ENCODE measurements at regions not wholly inside any gene's neighbourhood (a gene's known extent, or its start where the extent isn't known, plus 50 kb on each side); places are given as distances from the start of the nearest gene placed in this dataset.

DNA sequence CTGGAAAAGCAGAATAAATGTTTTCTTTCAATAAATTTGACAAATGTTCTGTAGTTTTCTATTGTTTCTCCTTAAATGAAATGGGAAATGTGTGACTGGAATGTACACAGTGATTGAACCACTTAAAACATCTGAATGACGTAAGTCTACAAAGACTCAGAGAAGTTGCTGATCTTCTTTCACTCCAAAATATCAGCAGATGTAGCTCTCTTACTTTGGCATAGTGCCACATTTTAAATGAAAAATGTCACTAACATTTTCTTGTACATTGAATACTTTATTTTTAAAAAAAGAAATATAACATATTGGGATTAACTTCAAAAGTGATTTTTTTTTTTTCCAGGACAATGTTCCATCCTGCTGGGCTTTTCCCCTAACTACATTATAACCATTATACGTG lies 565.6 kb downstream of the TMEM182 start:
- Histone ChIP-seq H3K9ac (ENCODE audit: low read depth in 2 of 2, low read length in 2 of 2) (no peak overlapping the region), H3K4me1 (no peaks in the 10 kb centered on the region)
- intact Hi-C loops (cut with DNase I), result no loop called here

DNA sequence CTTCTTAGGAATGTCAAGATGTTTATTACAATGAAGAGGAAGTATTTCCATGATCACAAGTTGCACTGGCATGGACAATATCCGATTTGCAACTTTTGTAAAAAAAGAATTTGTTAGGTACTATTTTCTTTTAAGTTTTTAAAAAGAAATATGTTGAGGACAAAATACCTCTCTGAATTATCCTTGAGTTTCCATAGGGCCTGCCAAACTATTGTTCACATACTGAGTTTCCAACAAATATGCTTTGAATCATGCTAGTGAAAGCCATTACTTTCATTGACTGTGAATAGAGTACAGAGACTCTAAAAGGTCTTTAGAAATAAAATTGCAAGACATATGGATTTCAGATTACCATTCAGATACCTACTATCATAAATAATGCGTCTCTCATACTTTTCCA lies 566.1 kb downstream of the TMEM182 start:
- no peak for DNase-seq
- Histone ChIP-seq H3K4me1 (no peaks in the 10 kb centered on the region), H3K9ac (ENCODE audit: low read depth in 2 of 2, low read length in 2 of 2) (no peak overlapping the region), H3K27me3 (no peaks in the 10 kb centered on the region), H3K36me3 (no peaks in the 10 kb centered on the region), H3K4me3 (no peak overlapping the region), H3K9me3 (no peaks in the 10 kb centered on the region), H3K27ac (no peak overlapping the region)
- TF ChIP-seq, protein P1, sequence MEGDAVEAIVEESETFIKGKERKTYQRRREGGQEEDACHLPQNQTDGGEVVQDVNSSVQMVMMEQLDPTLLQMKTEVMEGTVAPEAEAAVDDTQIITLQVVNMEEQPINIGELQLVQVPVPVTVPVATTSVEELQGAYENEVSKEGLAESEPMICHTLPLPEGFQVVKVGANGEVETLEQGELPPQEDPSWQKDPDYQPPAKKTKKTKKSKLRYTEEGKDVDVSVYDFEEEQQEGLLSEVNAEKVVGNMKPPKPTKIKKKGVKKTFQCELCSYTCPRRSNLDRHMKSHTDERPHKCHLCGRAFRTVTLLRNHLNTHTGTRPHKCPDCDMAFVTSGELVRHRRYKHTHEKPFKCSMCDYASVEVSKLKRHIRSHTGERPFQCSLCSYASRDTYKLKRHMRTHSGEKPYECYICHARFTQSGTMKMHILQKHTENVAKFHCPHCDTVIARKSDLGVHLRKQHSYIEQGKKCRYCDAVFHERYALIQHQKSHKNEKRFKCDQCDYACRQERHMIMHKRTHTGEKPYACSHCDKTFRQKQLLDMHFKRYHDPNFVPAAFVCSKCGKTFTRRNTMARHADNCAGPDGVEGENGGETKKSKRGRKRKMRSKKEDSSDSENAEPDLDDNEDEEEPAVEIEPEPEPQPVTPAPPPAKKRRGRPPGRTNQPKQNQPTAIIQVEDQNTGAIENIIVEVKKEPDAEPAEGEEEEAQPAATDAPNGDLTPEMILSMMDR (IDR thresholded peaks at IDR 0.05), result no peak
- intact Hi-C loops (cut with DNase I), result no loop called here

More for the DNA sequence above, 565.6 kb downstream of the TMEM182 start:
- DNase-seq, result no peak
- TF ChIP-seq, protein P1 (IDR thresholded peaks at IDR 0.05), result no peak
- H3K4me3 ChIP-seq, result no peak overlapping the region
- no peaks in the 10 kb centered on the region for H3K27me3 ChIP-seq
- no peak overlapping the region for H3K27ac ChIP-seq
- H3K9me3 ChIP-seq, result no peaks in the 10 kb centered on the region
- H3K36me3 ChIP-seq, result no peaks in the 10 kb centered on the region

DNA sequence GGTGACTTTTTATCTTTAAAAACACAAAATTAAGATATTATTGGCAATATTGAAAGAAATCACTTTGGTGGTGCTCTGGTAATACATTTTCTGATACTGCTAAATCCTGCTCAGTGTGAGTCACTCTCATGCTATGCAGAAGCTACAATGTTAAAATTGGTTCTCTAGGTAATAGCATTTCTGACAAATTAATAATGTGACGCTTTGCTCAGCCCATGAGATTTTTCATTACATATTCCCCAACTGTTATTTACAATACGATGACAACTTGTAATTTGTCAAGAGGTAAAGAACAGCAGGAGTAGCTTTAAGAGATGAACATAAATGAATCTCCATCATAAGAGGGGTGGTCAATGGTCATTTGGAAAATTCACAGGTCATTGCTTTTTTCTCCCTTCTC lies 573.6 kb downstream of the TMEM182 start:
- H3K27me3 ChIP-seq, result no peaks in the 10 kb centered on the region
- no peaks in the 10 kb centered on the region for H3K4me1 ChIP-seq
- no peak overlapping the region for H3K4me3 ChIP-seq
- intact Hi-C loops (cut with DNase I), result no loop called here
- TF ChIP-seq, protein P1 (IDR thresholded peaks at IDR 0.05), result no peak
- DNase-seq, result no peak
- no peak overlapping the region for H3K27ac ChIP-seq
- H3K9me3 ChIP-seq, result no peaks in the 10 kb centered on the region
- H3K9ac ChIP-seq (ENCODE audit: low read depth in 2 of 2, low read length in 2 of 2), result no peak overlapping the region
- H3K36me3 ChIP-seq, result no peaks in the 10 kb centered on the region

DNA sequence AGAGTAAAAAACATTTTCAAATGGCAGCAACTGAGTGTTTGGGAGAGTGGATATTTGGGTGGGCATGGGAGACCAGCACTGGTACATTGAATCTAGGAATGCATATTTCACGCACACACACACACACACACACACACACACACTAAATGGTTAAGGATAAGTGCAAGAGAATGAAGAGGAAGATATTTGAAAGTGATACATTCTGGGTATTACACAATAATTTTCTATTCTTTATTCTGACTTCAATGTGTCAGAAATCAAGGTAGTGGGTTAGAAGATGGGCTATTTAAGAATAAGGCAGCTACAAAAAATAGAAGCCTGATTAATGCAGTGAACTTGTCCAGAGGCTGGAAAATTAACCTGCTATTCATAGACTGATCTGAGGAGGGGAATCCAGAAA lies 577.0 kb downstream of the TMEM182 start:
- no peak overlapping the region for H3K9ac ChIP-seq (ENCODE audit: low read depth in 2 of 2, low read length in 2 of 2)
- H3K36me3 ChIP-seq, result no peaks in the 10 kb centered on the region
- TF ChIP-seq, protein P1 (IDR thresholded peaks at IDR 0.05), result no peak
- H3K27me3 ChIP-seq, result no peaks in the 10 kb centered on the region
- H3K4me1 ChIP-seq, result no peaks in the 10 kb centered on the region
- DNase-seq, result no peak
- no peaks in the 10 kb centered on the region for H3K9me3 ChIP-seq
- intact Hi-C loops (cut with DNase I), result no loop called here
- H3K27ac ChIP-seq, result no peak overlapping the region
- H3K4me3 ChIP-seq, result no peak overlapping the region

- Histone ChIP-seq H3K9me3 (no peaks in the 10 kb centered on the region), H3K27ac (no peak overlapping the region), H3K9ac (ENCODE audit: low read depth in 2 of 2, low read length in 2 of 2) (no peak overlapping the region), H3K27me3 (no peaks in the 10 kb centered on the region), H3K4me3 (no peak overlapping the region), H3K36me3 (no peaks in the 10 kb centered on the region), H3K4me1 (no peaks in the 10 kb centered on the region)
- TF ChIP-seq, protein P1 (IDR thresholded peaks at IDR 0.05), result no peak
- intact Hi-C loops (cut with DNase I), result no loop called here
- no peak for DNase-seq
These were observed 584.9 kb downstream of the TMEM182 start for GRCh38 chr2:103346780-103347179.

- no peaks in the 10 kb centered on the region for H3K4me1 ChIP-seq
- H3K9me3 ChIP-seq, result no peaks in the 10 kb centered on the region
- TF ChIP-seq, protein P1 (IDR thresholded peaks at IDR 0.05), result no peak
- no peaks in the 10 kb centered on the region for H3K36me3 ChIP-seq
- intact Hi-C loops (cut with DNase I), result no loop called here
- H3K4me3 ChIP-seq, result no peak overlapping the region
- H3K27ac ChIP-seq, result no peak overlapping the region
- no peak overlapping the region for H3K9ac ChIP-seq (ENCODE audit: low read depth in 2 of 2, low read length in 2 of 2)
- no peaks in the 10 kb centered on the region for H3K27me3 ChIP-seq
- no peak for DNase-seq
These were observed 591.9 kb downstream of the TMEM182 start for GRCh38 chr2:103353774-103354173.

Measured in colonic mucosa (tissue), 4 donors.